ENCODE measurements at regions not wholly inside any gene's neighbourhood (a gene's known extent, or its start where the extent isn't known, plus 50 kb on each side); places are given as distances from the start of the nearest gene placed in this dataset.

DNA sequence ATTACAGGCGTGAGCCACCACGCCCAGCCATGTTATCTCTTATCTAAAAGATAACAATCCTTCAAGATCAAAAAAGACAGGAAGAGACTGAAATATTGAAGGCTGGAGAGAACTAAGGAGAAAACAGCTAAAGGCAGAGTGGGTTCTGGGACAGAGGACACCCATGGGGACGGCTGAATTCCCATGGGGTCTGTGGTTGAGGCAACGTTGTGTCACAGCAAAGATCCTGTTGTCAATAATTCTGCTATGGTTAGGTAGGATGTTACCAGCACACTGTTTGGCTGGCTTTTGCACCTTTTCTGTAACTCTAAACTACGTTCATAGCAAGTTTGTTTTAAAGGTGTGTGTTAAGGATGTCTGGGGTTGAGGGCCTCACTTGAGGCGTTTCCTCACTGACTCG is 137.7 kb upstream of the APCDD1 start:
- TF ChIP-seq RAD21 (IDR thresholded peaks at IDR 0.05; ENCODE audit: low read depth) (no peak), FOXM1 (IDR thresholded peaks at IDR 0.05; ENCODE audit: borderline replicate concordance, low read depth) (no peak), MAX (IDR thresholded peaks at IDR 0.05) (no peak), REST (IDR thresholded peaks at IDR 0.05; ENCODE audit: low read depth) (no peak), TAF1 (IDR thresholded peaks at IDR 0.05; ENCODE audit: low read depth) (no peak), TEAD4 (IDR thresholded peaks at IDR 0.05) (no peak), EP300 (IDR thresholded peaks at IDR 0.05; ENCODE audit: borderline replicate concordance) (no peak), YY1 (IDR thresholded peaks at IDR 0.05; ENCODE audit: low read depth) (no peak), TCF12 (IDR thresholded peaks at IDR 0.05; ENCODE audit: low read depth) (no peak)

All from Ishikawa (cell line).